UCSD-AML1 (cell line): ENCODE measurements at regions not wholly inside any gene's neighbourhood (a gene's known extent, or its start where the extent isn't known, plus 50 kb on each side); places are given as distances from the start of the nearest gene placed in this dataset.

Experiments
- DNase-seq: peaks from one replicate; lab custom pipeline; 2025; ENCODE audit not compliant: unreplicated experiment; lab: John Stamatoyannopoulos, UW

DNA sequence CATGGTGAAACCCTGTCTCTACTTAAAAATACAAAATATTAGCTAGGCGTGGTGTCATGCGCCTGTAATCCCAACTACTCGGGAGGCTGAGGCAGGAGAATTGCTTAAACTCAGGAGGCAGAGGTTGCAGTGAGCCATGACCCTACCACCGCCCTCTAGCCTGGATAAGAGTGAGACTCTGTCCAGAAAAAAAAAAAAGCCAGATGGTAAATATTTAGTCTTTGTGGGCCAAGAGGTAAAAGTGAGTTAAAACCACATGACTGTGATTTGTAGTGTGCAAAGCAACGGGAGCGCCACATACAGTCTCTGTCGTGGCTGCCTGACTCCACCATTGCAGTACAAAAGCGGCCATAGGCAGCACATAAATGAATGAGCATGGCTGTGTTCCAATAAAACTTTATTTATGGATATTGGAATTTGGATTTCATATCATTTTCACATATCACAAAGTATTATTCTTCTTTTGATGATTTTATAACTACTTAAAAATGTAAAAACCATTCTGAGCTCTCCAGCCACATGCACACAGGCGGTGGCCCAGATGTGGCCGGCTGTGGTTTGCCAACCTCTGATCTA is 51.8 kb upstream of the CASZ1 start:
- no peak for DNase-seq

DNA sequence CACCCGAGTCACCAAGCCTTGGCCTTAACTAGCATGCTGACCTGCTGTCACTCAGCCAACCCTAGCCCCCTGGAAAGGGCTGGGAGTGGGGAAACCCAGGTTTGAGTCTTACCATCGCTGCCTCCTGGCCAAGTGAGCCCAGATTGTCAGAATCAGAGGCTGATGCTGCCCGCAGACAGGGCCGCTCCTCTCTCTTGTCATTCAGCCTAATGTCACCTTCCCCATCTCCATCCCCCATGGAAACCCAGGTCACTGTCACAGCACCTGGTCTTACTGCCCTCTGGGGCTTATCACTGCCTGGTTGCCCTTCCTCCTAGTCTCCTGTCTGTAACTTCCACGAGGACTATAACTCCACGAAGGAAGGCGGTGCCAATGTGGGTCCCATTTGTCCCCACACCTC is 53.6 kb upstream of the CASZ1 start:
- no peak for DNase-seq

DNA sequence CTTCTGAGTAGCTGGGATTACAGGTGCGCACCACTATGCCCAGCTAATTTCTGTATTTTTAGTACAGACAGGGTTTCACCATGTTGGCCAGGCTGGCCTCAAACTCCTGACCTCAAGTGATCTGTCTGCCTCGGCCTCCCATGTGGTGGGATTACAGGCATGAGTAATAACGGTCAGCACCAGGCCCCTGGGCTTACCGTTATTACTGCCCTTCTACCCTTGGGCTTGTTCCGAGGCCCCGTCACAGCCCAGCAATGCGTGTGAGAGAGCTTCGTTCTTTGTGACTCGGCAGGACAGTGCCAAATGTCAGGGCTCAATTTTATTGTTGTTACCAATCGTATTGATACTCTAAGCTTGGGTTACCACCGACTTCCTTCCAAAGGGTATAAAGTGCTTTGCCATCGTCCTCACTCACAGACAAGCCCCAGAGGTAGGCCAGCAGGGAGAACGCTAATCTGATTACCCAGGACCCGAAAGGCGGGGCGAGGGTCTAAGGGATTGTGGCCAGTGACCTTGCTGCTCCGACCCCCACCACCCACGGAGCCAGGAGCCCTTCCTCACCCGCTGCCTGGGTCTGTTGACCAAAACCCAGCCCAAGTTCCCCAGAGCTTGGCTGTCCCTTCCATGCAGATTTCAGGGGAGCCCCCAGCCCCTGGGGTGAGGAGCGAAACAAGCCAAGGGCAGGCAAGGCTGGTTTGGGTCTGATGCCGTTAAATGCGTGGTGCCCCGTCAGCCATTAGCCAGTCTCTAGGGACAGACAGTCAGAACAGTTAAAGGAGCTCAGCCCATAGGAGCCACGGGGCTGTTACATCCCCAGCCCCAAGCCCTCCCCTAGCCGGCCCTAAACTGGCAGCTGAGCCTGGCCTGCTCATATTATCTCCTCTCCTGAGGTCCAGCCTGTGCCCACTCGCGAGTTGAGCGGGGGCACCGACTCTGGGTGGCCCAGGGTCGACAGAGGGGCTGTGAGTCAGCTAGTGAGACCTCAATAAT is 54.9 kb upstream of the CASZ1 start:
- DNase-seq = no peak

DNA sequence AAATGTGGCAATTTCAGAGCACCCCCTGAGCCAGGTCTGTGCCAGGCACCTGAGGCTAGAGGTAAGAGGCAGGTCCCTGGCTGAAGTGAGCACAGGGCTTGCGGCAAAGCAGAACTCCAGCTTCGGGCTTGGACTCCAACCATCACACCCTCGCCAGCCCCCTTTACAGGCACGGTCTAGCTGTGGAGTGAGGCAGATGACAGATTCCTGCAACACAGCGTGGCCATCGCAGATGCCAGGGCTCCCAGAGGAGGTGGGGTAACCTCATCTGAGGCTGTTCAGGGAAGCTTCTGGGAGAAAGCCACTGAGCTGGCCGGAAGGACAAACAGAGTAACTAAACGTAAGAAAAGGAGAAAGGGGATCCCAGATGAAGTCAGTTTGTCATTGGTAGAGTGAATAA is 55.6 kb upstream of the CASZ1 start:
- DNase-seq = no peak

DNA sequence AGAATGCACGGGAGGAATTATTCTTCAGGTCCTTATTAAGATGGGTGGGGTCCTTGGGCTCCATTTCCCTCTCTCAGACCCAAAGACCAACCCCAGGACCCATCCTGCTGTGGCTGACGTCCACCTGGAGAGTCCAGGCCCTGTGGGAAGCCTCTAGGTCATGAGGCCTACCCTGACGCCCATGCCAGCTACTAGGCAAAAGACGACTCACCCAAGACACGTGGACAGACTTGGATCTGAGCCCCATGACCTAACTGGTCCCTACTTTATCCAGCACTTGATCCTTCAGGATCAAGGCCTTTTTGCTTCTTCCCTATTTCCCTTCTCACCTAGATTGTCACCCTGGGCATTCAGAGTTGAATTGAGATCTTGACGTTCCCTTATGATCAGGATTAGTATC is 56.0 kb upstream of the CASZ1 start:
- DNase-seq = no peak

DNA sequence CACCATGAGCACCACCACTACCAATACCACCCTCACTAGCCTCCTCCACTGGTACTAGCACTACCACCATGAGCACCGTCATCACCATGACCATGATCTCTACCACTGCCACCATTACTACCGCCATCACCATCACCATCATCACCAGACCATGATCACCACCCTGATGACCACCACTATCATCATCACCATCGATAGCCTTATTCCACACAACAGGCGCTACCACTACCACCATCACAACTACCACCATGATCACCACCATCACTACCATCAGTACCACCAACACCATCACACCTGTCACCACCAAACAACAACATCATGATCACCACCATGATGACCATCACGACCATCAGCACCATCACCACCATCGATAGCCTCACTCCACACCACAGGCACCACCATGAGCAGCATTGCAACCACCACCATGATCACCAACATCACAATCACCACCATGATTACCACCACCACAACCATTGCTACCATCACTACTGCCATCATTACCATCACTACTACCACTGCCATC is 56.6 kb upstream of the CASZ1 start:
- DNase-seq = no peak

DNA sequence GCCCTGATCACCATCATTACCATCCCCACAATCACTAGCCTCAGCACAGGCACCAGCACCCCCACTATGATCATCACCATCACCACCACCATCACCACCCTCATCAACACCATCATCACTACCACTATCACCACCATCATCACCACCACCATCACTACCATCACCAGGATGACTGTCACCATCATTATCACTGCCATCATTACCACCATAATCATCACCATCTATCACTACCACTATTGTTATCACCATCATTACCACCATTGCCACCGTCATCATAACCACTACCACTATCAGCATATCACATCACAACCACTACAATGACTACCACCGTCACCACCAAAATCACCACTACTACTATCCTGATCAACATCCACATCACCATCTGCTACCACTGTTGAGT is 57.3 kb upstream of the CASZ1 start:
- DNase-seq = no peak

DNA sequence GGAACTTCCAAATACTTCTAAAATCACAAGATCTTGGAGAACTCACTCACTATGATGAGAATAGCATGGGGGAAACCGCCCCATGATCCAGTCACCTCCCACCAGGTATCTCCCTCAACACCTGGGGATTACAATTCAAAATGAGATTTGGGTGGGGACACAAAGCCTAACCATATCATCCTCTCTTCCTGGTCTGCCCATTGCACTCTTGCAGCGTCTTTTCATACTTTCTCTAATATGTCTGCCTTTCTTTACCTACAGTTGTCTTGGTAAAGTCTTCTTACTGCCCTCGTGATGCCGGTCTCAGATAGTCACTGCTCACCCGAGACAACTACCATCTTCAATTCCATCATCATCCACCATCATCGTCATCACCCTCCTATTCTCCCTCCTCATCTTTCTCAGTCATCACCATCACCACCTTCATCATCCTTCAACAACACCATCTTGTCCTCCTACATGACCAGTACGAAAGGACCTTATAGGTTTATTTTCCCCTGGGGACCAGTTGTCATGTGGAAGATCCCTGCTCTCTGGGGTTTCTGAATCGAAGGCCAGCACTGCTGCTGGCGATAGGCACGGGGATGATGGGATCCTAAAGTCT is 58.5 kb upstream of the CASZ1 start:
- DNase-seq = no peak

DNA sequence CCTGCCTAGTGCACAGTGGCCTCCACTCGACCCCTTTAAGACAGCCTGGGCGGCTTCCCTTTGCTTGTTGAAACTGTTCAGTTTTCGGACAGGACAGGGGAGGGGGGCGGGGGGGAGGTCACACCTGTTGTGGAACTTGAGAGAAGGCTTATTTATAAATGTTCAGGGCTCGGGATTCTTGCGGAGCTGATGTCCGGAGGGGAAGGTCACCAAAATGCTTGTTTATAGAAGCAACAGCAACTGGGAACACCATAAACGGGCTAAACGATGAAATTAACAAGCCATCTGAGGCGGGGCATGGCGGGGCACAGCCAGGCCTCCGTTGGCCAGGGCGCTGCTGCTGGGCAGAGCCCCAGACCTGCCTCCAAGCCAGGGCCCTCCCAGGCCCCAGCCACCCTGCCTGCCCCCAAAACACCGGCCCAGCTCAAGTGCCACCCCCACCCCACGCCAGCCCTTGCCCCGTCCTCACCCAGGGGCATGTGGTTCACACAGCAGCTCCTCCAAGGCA is 59.8 kb upstream of the CASZ1 start:
- no peak for DNase-seq

DNA sequence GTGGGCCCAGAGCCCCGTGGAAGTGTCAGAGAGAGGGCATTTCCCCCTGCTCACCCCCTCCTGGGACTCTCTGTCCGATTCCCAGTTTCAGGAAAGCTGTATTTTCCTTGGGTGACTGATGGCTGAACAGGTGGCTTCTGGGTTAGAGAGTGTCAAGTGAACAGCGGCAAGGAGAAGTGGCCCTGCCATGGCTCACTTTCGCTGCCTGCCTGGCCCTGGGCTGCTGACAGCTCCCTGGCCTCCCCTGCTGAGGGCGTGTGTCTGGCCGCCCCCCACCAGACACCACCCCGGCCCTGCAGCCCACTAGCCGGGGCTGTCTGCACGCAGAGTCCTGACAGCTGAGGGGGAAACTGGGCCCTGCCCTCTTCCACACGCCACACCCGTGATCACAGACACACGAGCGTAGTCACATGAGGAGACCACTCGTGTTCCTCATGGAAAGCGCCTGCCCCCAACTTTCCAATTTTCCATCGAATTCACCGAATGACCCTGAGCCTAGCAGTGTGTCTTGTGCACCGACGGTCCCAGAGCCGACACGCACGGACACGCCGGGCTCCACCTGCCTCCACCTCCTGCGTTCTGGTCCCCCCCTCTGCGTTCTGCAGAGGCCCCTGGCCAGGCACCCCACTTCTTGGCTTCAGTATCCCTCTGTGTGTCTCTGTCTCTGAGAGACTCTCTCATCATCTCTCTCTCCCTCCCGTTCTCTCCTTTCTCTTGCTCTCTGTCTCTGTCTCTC is 60.6 kb upstream of the CASZ1 start:
- no peak for DNase-seq

DNA sequence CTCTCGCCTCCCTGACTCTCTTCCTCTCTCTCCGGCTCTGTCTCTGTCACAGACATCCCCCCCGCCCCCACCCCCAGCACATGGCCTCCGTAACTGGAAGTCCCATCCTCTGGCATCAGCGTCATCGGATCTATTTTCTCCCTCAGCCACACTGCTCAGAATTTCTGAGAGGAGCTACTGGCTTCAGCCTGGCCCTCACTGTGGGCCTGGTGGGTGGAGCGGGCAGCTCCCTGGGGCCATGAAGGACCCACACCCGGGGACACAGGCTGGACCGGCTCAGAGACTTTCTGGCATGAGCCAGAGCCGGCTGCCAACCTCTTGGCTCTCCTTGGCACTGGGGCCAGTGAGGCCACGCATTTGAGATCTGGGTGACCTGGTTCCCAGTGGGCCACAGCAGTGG is 61.2 kb upstream of the CASZ1 start:
- DNase-seq = no peak

DNA sequence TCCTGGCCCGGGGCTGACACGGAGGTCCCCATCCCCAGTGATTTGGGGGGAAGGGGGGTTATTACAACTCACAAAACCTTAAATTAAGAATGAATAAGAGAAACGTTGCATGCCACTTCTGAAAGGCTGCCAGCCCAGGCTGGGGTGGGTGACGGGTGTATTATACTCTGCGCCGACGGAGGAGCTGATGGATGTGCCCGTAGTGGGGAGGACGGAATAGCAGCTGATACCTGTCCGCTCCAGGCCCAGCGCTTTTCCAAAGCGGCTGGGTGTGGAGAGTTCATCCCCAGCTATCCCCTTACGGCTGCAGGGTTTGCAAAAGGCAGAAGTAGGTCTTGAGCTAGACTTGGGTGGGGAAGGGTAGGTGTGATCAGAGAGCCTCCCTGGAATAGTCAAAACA is 63.8 kb upstream of the CASZ1 start:
- no peak for DNase-seq

DNA sequence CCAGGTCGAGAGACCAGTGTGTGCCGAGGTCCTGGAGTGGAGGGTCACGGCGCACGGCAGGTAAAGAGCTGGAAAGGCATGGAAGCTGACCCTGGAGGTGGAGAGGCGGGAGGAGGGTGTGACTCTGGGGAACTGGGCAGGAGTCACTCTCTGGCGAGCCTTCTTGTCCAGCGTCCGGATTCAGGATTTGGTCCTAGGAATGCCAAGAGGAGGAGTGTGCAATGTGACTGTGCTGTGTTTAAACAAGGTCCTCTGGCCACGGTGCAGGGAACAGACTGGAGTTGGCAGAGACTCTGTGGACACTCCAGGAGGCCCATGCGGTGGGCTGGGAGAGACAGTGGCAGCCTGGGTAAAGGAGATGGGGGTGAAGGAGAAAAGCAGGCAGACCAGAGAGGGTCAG is 64.2 kb upstream of the CASZ1 start:
- no peak for DNase-seq

DNA sequence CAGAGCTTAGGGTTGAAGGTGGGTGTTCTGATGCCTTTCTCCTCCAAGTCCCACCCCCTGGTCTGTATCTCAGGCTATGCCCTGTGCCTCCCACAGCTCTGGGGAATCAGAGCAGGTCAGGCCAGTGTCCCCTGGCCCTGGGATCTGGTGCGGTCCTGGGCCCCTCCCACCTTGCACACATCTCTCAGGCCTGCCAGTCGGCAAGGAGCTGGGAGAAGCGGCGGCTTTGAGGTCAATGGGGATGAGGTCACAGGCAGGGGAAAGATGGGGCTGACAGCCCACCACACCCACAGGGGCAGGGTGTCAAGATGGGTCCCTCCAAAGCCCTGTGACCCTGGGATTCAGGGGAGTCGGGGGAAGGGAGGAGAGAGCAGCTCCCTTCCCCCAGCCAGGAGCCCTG is 65.4 kb upstream of the CASZ1 start:
- no peak for DNase-seq

DNA sequence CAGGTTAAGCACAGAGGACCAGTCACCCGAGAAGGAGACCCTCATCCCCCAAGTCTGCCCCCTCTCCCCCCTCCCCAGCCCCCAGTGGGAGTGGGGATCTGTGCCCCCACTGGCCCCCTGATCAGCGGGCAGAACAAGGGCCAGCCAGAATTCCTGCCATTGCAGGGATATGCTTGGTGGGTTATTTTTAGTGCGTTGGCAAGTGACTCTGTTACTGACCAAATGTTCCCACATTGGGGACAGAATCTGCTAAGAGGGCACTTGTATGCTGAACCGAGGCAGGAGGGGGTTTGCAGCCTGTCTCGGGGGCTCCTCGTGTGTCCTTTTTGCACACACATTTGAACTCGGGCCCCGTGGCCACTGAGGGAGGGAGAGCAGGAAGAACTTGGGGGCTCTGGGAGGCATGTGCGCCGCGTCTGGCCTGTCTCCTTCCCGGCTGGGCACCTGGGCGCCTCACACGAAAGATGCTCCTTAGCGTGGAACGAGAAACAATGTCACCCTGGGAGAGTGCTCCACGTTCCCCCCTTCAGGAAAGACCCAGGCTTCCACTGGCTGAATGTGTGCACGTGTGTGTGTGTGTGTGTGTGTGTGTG is 66.4 kb upstream of the CASZ1 start:
- no peak for DNase-seq

DNA sequence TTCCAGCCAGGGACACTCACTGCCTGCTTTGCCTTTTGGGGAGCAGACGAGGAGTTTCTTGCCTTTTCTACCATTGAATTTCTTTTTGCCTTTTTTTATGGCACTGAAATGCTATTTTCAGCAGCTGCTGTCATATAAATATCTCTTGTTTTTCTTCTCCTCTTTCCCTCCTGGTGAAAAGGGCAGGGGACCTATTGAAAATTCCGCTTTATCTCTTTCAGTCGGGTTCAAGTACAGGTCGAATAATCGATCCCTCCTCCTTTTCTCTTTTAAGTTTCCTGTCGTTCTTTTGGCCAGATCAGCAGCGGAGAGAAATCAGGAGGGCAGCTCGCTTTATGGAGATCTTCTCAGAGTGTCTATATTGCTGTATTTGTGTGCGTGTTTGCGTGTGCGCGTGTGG is 67.4 kb upstream of the CASZ1 start:
- DNase-seq = no peak

DNA sequence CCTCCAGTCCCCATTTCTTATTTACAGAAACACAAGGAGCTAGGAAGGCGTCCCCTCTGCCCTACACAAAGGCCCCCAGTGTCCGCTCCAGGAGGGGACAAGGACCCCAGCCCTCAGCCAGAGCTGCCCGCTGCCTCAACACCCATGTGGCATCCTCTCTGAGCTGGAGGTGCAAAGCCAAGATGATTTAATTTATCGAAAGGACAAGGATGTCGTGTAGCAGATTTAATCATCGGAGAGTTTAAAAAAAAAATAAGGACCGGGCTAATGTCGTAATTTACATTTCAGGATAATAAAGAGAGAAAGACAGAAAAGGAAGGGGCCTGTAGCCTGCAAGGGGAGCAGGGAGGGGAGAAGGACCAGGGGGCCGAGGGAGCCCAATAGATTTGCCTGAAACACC is 68.3 kb upstream of the CASZ1 start:
- DNase-seq = no peak

DNA sequence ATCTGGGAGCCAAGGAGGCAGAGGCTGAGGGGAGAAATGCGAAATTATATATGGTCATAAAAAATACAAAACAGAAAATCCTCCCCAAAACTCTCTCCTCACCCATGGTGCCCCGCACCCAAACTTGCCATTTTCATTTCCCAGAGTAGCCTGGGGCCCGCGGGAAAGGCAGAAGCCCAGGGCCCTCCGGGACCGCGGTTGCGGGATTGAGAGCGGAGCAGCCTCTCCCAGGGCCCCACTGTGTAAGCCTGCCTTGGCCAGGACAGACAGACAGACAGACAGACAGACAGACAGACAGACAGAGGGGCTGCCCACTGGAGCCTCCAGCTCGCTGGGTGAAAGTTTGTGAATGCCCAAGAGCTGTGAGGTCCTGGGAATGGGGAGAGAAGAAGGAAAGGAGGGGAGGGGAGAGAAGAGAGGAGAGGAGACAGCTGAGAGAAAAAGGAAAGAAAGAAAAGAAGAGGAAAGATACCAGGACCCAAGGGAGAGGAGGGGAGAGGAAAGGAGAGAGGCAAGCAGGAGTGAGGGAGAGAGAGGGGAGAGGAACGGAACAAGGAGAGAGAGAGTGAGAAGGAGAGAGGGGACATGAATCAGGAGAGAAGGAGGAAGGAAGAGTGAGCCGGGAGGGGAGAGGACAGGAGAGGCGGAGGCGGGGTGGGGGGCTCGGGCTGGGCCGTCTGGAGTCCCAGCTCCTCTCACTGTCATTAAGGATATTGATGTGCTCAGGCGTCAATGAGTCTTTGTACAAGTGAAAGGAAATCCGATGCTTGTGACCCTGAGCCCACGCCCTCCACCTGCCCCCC is 69.3 kb upstream of the CASZ1 start:
- DNase-seq = no peak

DNA sequence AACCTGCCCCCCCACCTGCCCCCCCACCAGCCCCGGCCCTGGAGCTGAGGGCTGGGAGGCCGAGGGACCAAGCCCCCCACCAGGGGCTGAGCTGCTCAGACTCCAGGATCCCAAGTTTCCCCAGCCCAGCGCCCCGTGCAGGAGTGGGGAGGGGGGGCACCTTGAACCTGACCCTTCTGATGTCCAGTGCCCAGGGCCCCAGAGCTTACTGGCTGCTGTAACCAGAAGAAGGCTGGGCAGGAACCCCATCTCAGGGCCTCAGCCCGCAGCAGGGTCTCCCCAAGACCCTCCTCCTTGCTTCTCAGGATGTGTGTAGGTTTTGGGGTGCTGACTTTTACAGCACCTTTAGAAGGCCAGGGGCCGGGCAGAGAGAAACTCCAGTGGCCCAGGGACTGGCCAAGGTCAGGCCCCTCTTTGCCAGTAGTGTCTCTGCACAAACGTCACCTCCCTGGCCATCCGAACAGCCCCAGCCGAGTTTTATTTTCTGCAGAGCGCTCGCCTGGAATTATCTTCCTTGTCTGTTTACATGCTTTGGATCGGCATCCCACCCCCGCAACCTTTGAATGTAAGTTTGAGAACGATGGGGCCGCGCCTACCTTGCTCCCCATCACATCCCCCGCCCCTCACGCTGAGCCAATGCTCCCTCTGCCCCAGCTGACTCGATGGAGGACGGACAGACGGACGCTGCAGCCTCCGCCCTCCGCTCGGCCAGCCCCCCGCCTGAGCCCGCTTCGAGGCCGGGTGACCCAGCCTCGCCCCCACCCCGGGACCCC is 70.1 kb upstream of the CASZ1 start:
- DNase-seq = no peak
